SK-N-SH treated with all-trans-retinoic acid at 6 μM for 48 hours (cell line): ENCODE measurements at regions not wholly inside any gene's neighbourhood (a gene's known extent, or its start where the extent isn't known, plus 50 kb on each side); places are given as distances from the start of the nearest gene placed in this dataset.

ENCODE experiments used
- ATAC-seq: fragments of 200-7000 bp; cut with Tn5 transposase; 3 replicates; pipeline ENCODE4 v1.9.1; 2020; ENCODE audit warnings: mild to moderate bottlenecking, moderate library complexity
- ARNTL ChIP-seq: fragments of 450-650 bp; formaldehyde crosslinking; IDR thresholded peaks from 2 replicates; pipeline ENCODE4 v1.5.0; 2020; ENCODE audit warnings: low read depth, mild to moderate bottlenecking, moderate library complexity, borderline replicate concordance
- BACH2 ChIP-seq: fragments of 250-450 bp; sonication (Bioruptor Pico); IDR thresholded peaks from 2 replicates; pipeline ENCODE4 v1.9.0; 2021; ENCODE audit warnings: mild to moderate bottlenecking, borderline replicate concordance
- CREB5 ChIP-seq: fragments of 250-450 bp; sonication (Bioruptor Pico); IDR thresholded peaks from 2 replicates; pipeline ENCODE4 v1.5.1; 2020; ENCODE audit warnings: low read depth, mild to moderate bottlenecking, moderate library complexity
- CSDC2 ChIP-seq: fragments of 250-450 bp; sonication (Bioruptor Pico); IDR thresholded peaks from 2 replicates; pipeline ENCODE4 v1.5.0; 2020; ENCODE audit warnings: mild to moderate bottlenecking, moderate library complexity
- CSRNP3 ChIP-seq: fragments of 250-450 bp; sonication (Bioruptor Pico); IDR thresholded peaks from 2 replicates; pipeline ENCODE4 v1.5.1; 2021; ENCODE audit warnings: mild to moderate bottlenecking, moderate library complexity
- GLIS3 ChIP-seq: fragments of 250-450 bp; sonication (Bioruptor Pico); IDR thresholded peaks from 2 replicates; pipeline ENCODE4 v1.5.0; 2020; ENCODE audit warnings: mild to moderate bottlenecking, moderate library complexity
- ISL1 ChIP-seq: fragments of 250-450 bp; sonication (Bioruptor Pico); IDR thresholded peaks from 2 replicates; pipeline ENCODE4 v2.1.2; 2022; ENCODE audit warnings: mild to moderate bottlenecking, moderate library complexity
- OSR1 ChIP-seq: fragments of 250-450 bp; sonication (Bioruptor Pico); IDR thresholded peaks from 2 replicates; pipeline ENCODE4 v1.8.0; 2022; ENCODE audit warnings: moderate library complexity, mild to moderate bottlenecking, inconsistent platforms
- PPARA ChIP-seq: fragments of 250-450 bp; sonication (Bioruptor Pico); IDR thresholded peaks from 2 replicates; pipeline ENCODE4 v1.5.0; 2020; ENCODE audit warnings: mild to moderate bottlenecking, borderline replicate concordance
- RARB ChIP-seq: fragments of 250-450 bp; sonication (Bioruptor Pico); IDR thresholded peaks from 2 replicates; pipeline ENCODE4 v1.8.0; 2021; ENCODE audit warnings: mild to moderate bottlenecking, moderate library complexity
- SNAI2 ChIP-seq: fragments of 250-450 bp; sonication (Bioruptor Pico); IDR thresholded peaks from 2 replicates; pipeline ENCODE4 v1.5.0; 2020; ENCODE audit warnings: mild to moderate bottlenecking, moderate library complexity
- TCF4 ChIP-seq: fragments of 250-450 bp; sonication (Bioruptor Pico); IDR thresholded peaks from 2 replicates; pipeline ENCODE4 v1.8.0; 2021; ENCODE audit warnings: mild to moderate bottlenecking, moderate library complexity, borderline replicate concordance
- TOX ChIP-seq: fragments of 250-450 bp; sonication (Bioruptor Pico); IDR thresholded peaks from 2 replicates; pipeline ENCODE4 v1.8.0; 2021; ENCODE audit warnings: mild to moderate bottlenecking, moderate library complexity, borderline replicate concordance
- TSHZ2 ChIP-seq: fragments of 250-450 bp; sonication (Bioruptor Pico); IDR thresholded peaks from 2 replicates; pipeline ENCODE4 v1.5.0; 2020; ENCODE audit warnings: mild to moderate bottlenecking, moderate library complexity
- ZC3H10 ChIP-seq: fragments of 250-450 bp; sonication (Bioruptor Pico); IDR thresholded peaks from 2 replicates; pipeline ENCODE4 v1.5.1; 2021; ENCODE audit warnings: mild to moderate bottlenecking, moderate library complexity
- ZNF565 ChIP-seq: fragments of 450-650 bp; formaldehyde crosslinking; conservative IDR thresholded peaks from 2 replicates; pipeline ENCODE4 v1.5.0; 2020; ENCODE audit warnings: low read depth, mild to moderate bottlenecking, moderate library complexity
- ZNF70 ChIP-seq: fragments of 450-650 bp; formaldehyde crosslinking; IDR thresholded peaks from 2 replicates; pipeline ENCODE4 v1.5.0; 2020; ENCODE audit warnings: mild to moderate bottlenecking, moderate library complexity
- ZNF8 ChIP-seq: fragments of 450-650 bp; formaldehyde crosslinking; IDR thresholded peaks from 2 replicates; pipeline ENCODE4 v1.5.0; 2020; ENCODE audit warnings: mild to moderate bottlenecking, moderate library complexity
- TF ChIP-seq, protein P1 (sequence below): fragments of 250-450 bp; sonication (Bioruptor Pico); IDR thresholded peaks from 2 replicates; pipeline ENCODE4 v1.8.0; 2020; ENCODE audit warnings: mild to moderate bottlenecking, moderate library complexity, borderline replicate concordance
- TF ChIP-seq, protein P2 (sequence below): fragments of 250-450 bp; sonication (Bioruptor Pico); IDR thresholded peaks from 2 replicates; pipeline ENCODE4 v1.8.0; 2021; ENCODE audit warnings: low read depth, mild to moderate bottlenecking, moderate library complexity, borderline replicate concordance

DNA sequence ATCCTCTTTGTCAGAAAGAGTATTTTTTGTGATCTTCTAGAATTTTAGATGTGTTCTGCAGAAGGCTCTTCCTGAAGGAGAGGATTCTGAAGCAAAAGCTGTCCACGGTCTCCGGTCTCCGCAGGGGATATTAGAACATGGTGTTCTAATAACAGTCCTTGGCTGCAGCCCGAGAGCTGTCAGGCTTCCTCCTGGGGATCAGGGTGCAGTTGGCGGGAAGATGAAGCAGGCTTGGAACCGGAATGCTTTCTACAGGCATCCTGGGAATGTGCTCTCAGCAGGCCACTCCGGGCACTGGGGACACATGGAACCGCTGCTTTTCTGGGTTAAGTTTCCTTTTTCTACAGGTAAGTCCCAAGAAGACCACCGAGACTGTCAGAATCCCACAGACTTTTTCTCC, 118.6 kb upstream of the PARD3 start:
- ATAC-seq: no peak
- TF ChIP-seq TCF4 (no peak), ARNTL (CRISPR knock-in tag) (no peak), CSDC2 (no peak), BACH2 (no peak), TOX (CRISPR knock-in tag) (no peak), ZNF70 (no peak), ZC3H10 (CRISPR knock-in tag) (no peak), SNAI2 (no peak), ISL1 (CRISPR knock-in tag) (no peak), ZNF565 (CRISPR knock-in tag) (no peak), GLIS3 (no peak), PPARA (CRISPR knock-in tag) (no peak)
- TF ChIP-seq, protein P1, sequence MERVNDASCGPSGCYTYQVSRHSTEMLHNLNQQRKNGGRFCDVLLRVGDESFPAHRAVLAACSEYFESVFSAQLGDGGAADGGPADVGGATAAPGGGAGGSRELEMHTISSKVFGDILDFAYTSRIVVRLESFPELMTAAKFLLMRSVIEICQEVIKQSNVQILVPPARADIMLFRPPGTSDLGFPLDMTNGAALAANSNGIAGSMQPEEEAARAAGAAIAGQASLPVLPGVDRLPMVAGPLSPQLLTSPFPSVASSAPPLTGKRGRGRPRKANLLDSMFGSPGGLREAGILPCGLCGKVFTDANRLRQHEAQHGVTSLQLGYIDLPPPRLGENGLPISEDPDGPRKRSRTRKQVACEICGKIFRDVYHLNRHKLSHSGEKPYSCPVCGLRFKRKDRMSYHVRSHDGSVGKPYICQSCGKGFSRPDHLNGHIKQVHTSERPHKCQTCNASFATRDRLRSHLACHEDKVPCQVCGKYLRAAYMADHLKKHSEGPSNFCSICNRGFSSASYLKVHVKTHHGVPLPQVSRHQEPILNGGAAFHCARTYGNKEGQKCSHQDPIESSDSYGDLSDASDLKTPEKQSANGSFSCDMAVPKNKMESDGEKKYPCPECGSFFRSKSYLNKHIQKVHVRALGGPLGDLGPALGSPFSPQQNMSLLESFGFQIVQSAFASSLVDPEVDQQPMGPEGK (CRISPR knock-in tag): no peak

GRCh38 chr10:34932235-34932634, 117.1 kb upstream of the PARD3 start:
- ATAC-seq: no peak
- TF ChIP-seq CREB5 (CRISPR knock-in tag) (no peak), RARB (CRISPR knock-in tag) (no peak), ZC3H10 (CRISPR knock-in tag) (no peak), CSDC2 (no peak), BACH2 (no peak), OSR1 (no peak), TOX (CRISPR knock-in tag) (no peak), TSHZ2 (CRISPR knock-in tag) (no peak), CSRNP3 (CRISPR knock-in tag) (no peak), ARNTL (CRISPR knock-in tag) (no peak), ZNF8 (CRISPR knock-in tag) (no peak)

DNA sequence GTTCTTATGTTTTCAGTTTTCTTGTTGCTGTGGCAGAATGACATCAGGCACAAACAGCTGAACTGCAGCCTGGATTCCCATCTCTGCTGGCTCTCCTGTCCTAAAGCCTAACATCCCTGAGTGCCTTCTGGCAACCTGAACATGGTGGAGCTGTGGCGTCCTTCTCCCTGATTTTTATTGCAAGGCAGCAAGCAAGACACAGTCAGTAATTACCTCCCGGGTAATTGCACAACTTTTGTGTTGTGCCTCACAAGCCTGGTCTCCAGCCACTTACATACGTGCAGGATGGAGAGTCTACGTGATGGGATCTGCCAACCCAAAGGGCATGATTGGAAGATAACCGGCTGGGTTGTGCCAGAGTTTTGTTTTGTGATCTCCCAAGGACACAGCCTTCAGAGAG, 116.1 kb upstream of the PARD3 start:
- no peak for ATAC-seq
- TF ChIP-seq ZNF8 (CRISPR knock-in tag): no peak
- TF ChIP-seq TCF4: no peak
- no peak for TF ChIP-seq GLIS3
- TF ChIP-seq ZNF70: no peak
- no peak for TF ChIP-seq ZNF565 (CRISPR knock-in tag)
- TF ChIP-seq ISL1 (CRISPR knock-in tag): no peak
- TF ChIP-seq, all 23 proteins: peak for 0

GRCh38 chr10:34922138-34922537, 107.0 kb upstream of the PARD3 start:
- peak; percentile 50; the same call in 2 of the 3 replicates for ATAC-seq
- TF ChIP-seq ZNF8 (CRISPR knock-in tag) (no peak), OSR1 (no peak), GLIS3 (no peak), ZC3H10 (CRISPR knock-in tag) (no peak), TSHZ2 (CRISPR knock-in tag) (no peak), CSRNP3 (CRISPR knock-in tag) (no peak), TOX (CRISPR knock-in tag) (no peak), ZNF70 (no peak), CREB5 (CRISPR knock-in tag) (no peak), CSDC2 (no peak), SNAI2 (no peak)
- TF ChIP-seq, protein P2, sequence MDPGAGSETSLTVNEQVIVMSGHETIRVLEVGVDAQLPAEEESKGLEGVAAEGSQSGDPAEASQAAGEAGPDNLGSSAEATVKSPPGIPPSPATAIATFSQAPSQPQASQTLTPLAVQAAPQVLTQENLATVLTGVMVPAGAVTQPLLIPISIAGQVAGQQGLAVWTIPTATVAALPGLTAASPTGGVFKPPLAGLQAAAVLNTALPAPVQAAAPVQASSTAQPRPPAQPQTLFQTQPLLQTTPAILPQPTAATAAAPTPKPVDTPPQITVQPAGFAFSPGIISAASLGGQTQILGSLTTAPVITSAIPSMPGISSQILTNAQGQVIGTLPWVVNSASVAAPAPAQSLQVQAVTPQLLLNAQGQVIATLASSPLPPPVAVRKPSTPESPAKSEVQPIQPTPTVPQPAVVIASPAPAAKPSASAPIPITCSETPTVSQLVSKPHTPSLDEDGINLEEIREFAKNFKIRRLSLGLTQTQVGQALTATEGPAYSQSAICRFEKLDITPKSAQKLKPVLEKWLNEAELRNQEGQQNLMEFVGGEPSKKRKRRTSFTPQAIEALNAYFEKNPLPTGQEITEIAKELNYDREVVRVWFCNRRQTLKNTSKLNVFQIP (CRISPR knock-in tag): no peak
